ENCODE measurements at regions not wholly inside any gene's neighbourhood (a gene's known extent, or its start where the extent isn't known, plus 50 kb on each side); places are given as distances from the start of the nearest gene placed in this dataset.

- TF ChIP-seq, protein P1, sequence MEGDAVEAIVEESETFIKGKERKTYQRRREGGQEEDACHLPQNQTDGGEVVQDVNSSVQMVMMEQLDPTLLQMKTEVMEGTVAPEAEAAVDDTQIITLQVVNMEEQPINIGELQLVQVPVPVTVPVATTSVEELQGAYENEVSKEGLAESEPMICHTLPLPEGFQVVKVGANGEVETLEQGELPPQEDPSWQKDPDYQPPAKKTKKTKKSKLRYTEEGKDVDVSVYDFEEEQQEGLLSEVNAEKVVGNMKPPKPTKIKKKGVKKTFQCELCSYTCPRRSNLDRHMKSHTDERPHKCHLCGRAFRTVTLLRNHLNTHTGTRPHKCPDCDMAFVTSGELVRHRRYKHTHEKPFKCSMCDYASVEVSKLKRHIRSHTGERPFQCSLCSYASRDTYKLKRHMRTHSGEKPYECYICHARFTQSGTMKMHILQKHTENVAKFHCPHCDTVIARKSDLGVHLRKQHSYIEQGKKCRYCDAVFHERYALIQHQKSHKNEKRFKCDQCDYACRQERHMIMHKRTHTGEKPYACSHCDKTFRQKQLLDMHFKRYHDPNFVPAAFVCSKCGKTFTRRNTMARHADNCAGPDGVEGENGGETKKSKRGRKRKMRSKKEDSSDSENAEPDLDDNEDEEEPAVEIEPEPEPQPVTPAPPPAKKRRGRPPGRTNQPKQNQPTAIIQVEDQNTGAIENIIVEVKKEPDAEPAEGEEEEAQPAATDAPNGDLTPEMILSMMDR (IDR thresholded peaks at IDR 0.05) = no peak
- no peak for TF ChIP-seq POLR2AphosphoS5 (IDR thresholded peaks at IDR 0.05)
Measured at GRCh38 chr1:82813386-82813785, 1012.7 kb downstream of the ADGRL2 start.
